Upper lobe of left lung (tissue), 4 donors: ENCODE measurements at regions not wholly inside any gene's neighbourhood (a gene's known extent, or its start where the extent isn't known, plus 50 kb on each side); places are given as distances from the start of the nearest gene placed in this dataset.

Experiments
- CTCF ChIP-seq, 6 experiments: fragments of 450-650 bp in 4 of 6; fragments of 200-600 bp in 2 of 6; sonication (generic) in 2 of 6; IDR thresholded peaks; one replicate each; pipeline ENCODE4 v1.5.1; 2016 to 2019; ENCODE audit warnings: antibody characterized with exemption in 6 of 6
- EP300 ChIP-seq, 4 donors: sonication (generic); formaldehyde crosslinking; IDR thresholded peaks; one replicate each; pipeline ENCODE4 v1.5.1; 2017; ENCODE audit warnings: antibody characterized with exemption in 4 of 4, control low read depth in 2 of 4
- POLR2A ChIP-seq, 4 donors: fragments of 450-650 bp; IDR thresholded peaks; one replicate each; pipeline ENCODE4 v1.5.1; 2016 to 2017; ENCODE audit warnings: antibody characterized with exemption in 4 of 4, mild to moderate bottlenecking in 2 of 4
- POLR2AphosphoS5 ChIP-seq, 2 donors: sonication (generic); formaldehyde crosslinking; IDR thresholded peaks; one replicate each; pipeline ENCODE4 v1.5.1; 2017; ENCODE audit warnings: antibody characterized with exemption in 2 of 2

DNA sequence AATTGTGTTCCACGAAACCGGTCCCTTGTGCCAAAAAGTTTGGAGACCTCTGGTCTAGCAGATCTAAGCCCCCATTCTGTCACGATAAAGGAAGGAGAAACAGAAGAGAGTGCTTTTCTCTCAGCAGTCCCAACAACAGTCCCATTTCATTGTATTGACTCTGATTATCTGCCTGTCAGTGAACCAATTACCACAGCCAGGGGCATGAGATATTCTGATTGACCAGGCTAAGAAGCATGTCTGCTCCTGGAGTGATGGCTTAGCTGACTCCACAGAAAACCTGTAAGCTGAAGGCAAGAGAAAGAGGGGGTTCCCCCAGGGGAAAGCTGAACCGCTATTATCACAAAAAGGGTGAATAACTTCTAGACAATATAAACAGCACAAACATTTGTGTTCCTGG is 765.4 kb downstream of the SORCS1 start:
- TF ChIP-seq POLR2A (IDR thresholded peaks at IDR 0.05) = no peak
- no peak for TF ChIP-seq POLR2AphosphoS5 (IDR thresholded peaks at IDR 0.05)
- TF ChIP-seq CTCF (IDR thresholded peaks at IDR 0.05) = no peak
- no peak for TF ChIP-seq EP300 (IDR thresholded peaks at IDR 0.05)
